GM12878 (cell line): ENCODE measurements at regions not wholly inside any gene's neighbourhood (a gene's known extent, or its start where the extent isn't known, plus 50 kb on each side); places are given as distances from the start of the nearest gene placed in this dataset.

Experiments used
- ATAC-seq: fragments of 200-7000 bp; cut with Tn5 transposase; 3 replicates; pipeline ENCODE4 v1.9.1; 2020; ENCODE audit warnings: mild to moderate bottlenecking, moderate library complexity
- BruUV-seq: library from RNA; stranded (reverse); fragments of 400-500 nt; replicated peaks from 2 replicates; lab custom pipeline; 2021; lab: Mats Ljungman, UMichigan
- CTCF ChIA-PET: fragments of 300-600 bp; sonication (Branson Sonifier 250); formaldehyde crosslinking; extraction: SDS; loops from one replicate; lab custom pipeline; 2021; ENCODE audit warnings: inconsistent platforms; lab: Yijun Ruan, JAX
- POLR2A ChIA-PET: fragments of 350-600 bp; formaldehyde crosslinking; extraction: SDS; loops from one replicate; lab custom pipeline; 2021; ENCODE audit warnings: inconsistent platforms; lab: Charles Lee
- RAD21 ChIA-PET: fragments of 300-600 bp; sonication (Branson Sonifier 250); formaldehyde crosslinking; loops from one replicate; lab custom pipeline; 2023; ENCODE audit warnings: antibody characterized with exemption; ENCODE audit not compliant: unreplicated experiment; lab: Charles Lee
- SMC1A ChIA-PET: fragments of 300-600 bp; sonication (Branson Sonifier 250); formaldehyde crosslinking; loops from one replicate; lab custom pipeline; 2023; ENCODE audit not compliant: unreplicated experiment, uncharacterized antibody; lab: Charles Lee
- DNase-seq: peaks from one replicate; pipeline ENCODE4 v3.0.0-alpha.2; 2011; ENCODE audit warnings: low read depth, low spot score
- FAIRE-seq: peaks from 3 replicates; lab custom pipeline; 2011; peaks lifted over from hg19 to GRCh38; lab: Jason Lieb, UNC
- H2AFZ ChIP-seq: 2 replicates; pipeline ENCODE4 v1.6.0; 2011; ENCODE audit warnings: low read depth, low read length, control low read depth; ENCODE audit not compliant: control insufficient read depth
- H3K27ac ChIP-seq: 2 replicates; pipeline ENCODE4 v1.5.1; 2011; ENCODE audit warnings: control low read depth; ENCODE audit not compliant: control insufficient read depth, insufficient read depth
- H3K27me3 ChIP-seq, 2 experiments: replicated peaks in 1 of 2; 2 replicates each; pipeline versions ENCODE4 v1.6.0 to v1.6.1; 2011; ENCODE audit warnings: low read length in 1 of 2; ENCODE audit not compliant: control insufficient read depth in 2 of 2, insufficient read depth in 2 of 2
- H3K36me3 ChIP-seq, 2 experiments: 2 replicates each; pipeline ENCODE4 v1.5.1; 2011; ENCODE audit warnings: low read length in 1 of 2; ENCODE audit not compliant: control insufficient read depth in 2 of 2, insufficient read depth in 2 of 2
- H3K4me1 ChIP-seq: 2 replicates; pipeline ENCODE4 v1.6.1; 2011; ENCODE audit warnings: mild to moderate bottlenecking, low read length, moderate library complexity, mixed read lengths; ENCODE audit not compliant: control insufficient read depth, insufficient read depth
- H3K4me2 ChIP-seq: 2 replicates; pipeline ENCODE4 v1.6.0; 2011; ENCODE audit warnings: control low read depth; ENCODE audit not compliant: control insufficient read depth, insufficient read depth
- H3K4me3 ChIP-seq: fragments of 200-600 bp; sonication (generic); 2 replicates; pipeline ENCODE4 v1.5.1; 2016
- H3K79me2 ChIP-seq: 2 replicates; pipeline ENCODE4 v1.6.0; 2011; ENCODE audit warnings: low read length; ENCODE audit not compliant: control insufficient read depth, insufficient read depth
- H3K9ac ChIP-seq: 2 replicates; pipeline ENCODE4 v1.8.0; 2011; ENCODE audit warnings: low read length, control low read depth, mixed read lengths; ENCODE audit not compliant: control insufficient read depth, insufficient read depth
- H3K9me3 ChIP-seq: replicated peaks from 3 replicates; pipeline ENCODE4 v1.5.1; 2011; ENCODE audit warnings: mild to moderate bottlenecking, low read length; ENCODE audit not compliant: control insufficient read depth, insufficient read depth
- H4K20me1 ChIP-seq: 2 replicates; pipeline ENCODE4 v1.6.0; 2011; ENCODE audit not compliant: control insufficient read depth, insufficient read depth
- BACH1 ChIP-seq: fragments of 450-650 bp; IDR thresholded peaks from 2 replicates; pipeline ENCODE4 v1.6.1; 2017; ENCODE audit warnings: mild to moderate bottlenecking, borderline replicate concordance
- BCLAF1 ChIP-seq: fragments of 450-650 bp; IDR thresholded peaks from 2 replicates; pipeline ENCODE4 v1.6.1; 2017; ENCODE audit warnings: antibody characterized with exemption, mild to moderate bottlenecking, moderate library complexity
- DPF2 ChIP-seq: fragments of 450-650 bp; IDR thresholded peaks from 2 replicates; pipeline ENCODE4 v1.6.1; 2017; ENCODE audit warnings: mild to moderate bottlenecking
- HDAC2 ChIP-seq: fragments of 200-600 bp; sonication (generic); IDR thresholded peaks from 2 replicates; pipeline ENCODE4 v1.6.1; 2017
- IKZF2 ChIP-seq, 2 experiments: fragments of 450-650 bp; IDR thresholded peaks; 2 replicates each; pipeline ENCODE4 v1.6.1; 2017; ENCODE audit warnings: mild to moderate bottlenecking in 2 of 2, moderate library complexity in 2 of 2
- PBX3 ChIP-seq: IDR thresholded peaks from 2 replicates; pipeline ENCODE4 v1.6.1; 2011; ENCODE audit warnings: mild to moderate bottlenecking, low read depth, low read length, moderate library complexity; ENCODE audit not compliant: insufficient replicate concordance
- SRF ChIP-seq, 2 experiments: IDR thresholded peaks; 2 replicates each; pipeline ENCODE4 v1.6.1; 2011; ENCODE audit warnings: low read depth in 2 of 2, low read length in 2 of 2, mild to moderate bottlenecking in 1 of 2, moderate library complexity in 1 of 2
- USF1 ChIP-seq: IDR thresholded peaks from 2 replicates; pipeline ENCODE4 v1.6.1; 2011; ENCODE audit warnings: borderline replicate concordance, low read depth, mild to moderate bottlenecking, moderate library complexity, mixed read lengths, low read length; ENCODE audit not compliant: insufficient read depth; ENCODE audit errors: extremely low read length
- USF2 ChIP-seq: IDR thresholded peaks from 2 replicates; pipeline ENCODE4 v1.6.1; 2011; ENCODE audit warnings: low read depth, low read length, improper control_type of control experiment, borderline replicate concordance
- ZNF622 ChIP-seq: fragments of 450-650 bp; IDR thresholded peaks from 2 replicates; pipeline ENCODE4 v1.6.1; 2017; ENCODE audit warnings: mild to moderate bottlenecking, inconsistent platforms
- ZNF687 ChIP-seq: fragments of 450-650 bp; IDR thresholded peaks from 2 replicates; pipeline ENCODE4 v1.6.1; 2017; ENCODE audit warnings: mild to moderate bottlenecking, moderate library complexity
- WGBS: methylation state at CpG from one replicate; pipeline ENCODE4 v1.1.6; 2016; ENCODE audit warnings: low lambda C conversion rate; ENCODE audit not compliant: insufficient replicate concordance, insufficient coverage; ENCODE audit errors: missing lambda C conversion rate; 5-methylcytosine and 5-hydroxymethylcytosine counted together
- in situ Hi-C: fragments of 300-500 bp; cut with MboI; formaldehyde crosslinking; loops from 9 replicates; pipeline ENCODE4 v1.14.3; 2018; ENCODE audit warnings: mixed read lengths
- intact Hi-C: fragments of 100-400 bp; cut with micrococcal nuclease; formaldehyde crosslinking; loops from one replicate; pipeline ENCODE4 v1.14.2; 2022; ENCODE audit not compliant: unreplicated experiment

GRCh38 chr13:29903543-29903942 is 53.1 kb upstream of the UBL3 start:
- in situ Hi-C loops = no loop called here
- FAIRE-seq = no peak
- 27% methylated on average over 3 of the region's 3 CpGs for WGBS

More at GRCh38 chr13:29903543-29903942, 53.1 kb upstream of the UBL3 start:
- H3K9ac ChIP-seq = no peak overlapping the region
- no peaks in the 10 kb centered on the region for H3K79me2 ChIP-seq
- no peaks in the 10 kb centered on the region for H4K20me1 ChIP-seq
- no peak overlapping the region for H2AFZ ChIP-seq
- CTCF ChIA-PET = no interaction called here
- H3K4me3 ChIP-seq = no peak overlapping the region
- H3K27ac ChIP-seq = no peak overlapping the region
- no TSS peak for BruUV-seq
- H3K4me1 ChIP-seq = peaks cover 11% of the 10 kb centered on the region; the same call in 1 of the 2 replicates
- no peaks in the 10 kb centered on the region for H3K36me3 ChIP-seq
- no peak for TF ChIP-seq ZNF687
- TF ChIP-seq SRF (IDR thresholded peaks at IDR 0.05; ENCODE audit: low read depth in 2 of 2, low read length in 2 of 2) = no peak
- no peak for TF ChIP-seq ZNF622
- no peak for TF ChIP-seq IKZF2 (IDR thresholded peaks at IDR 0.05)
- no peak for TF ChIP-seq USF2
- TF ChIP-seq BCLAF1 = no peak
- no peak for TF ChIP-seq PBX3
- no peak for TF ChIP-seq USF1
- TF ChIP-seq BACH1 = no peak
- no peak for TF ChIP-seq DPF2
- no peak for TF ChIP-seq HDAC2
- no peak for ATAC-seq
- no peaks in the 10 kb centered on the region for H3K27me3 ChIP-seq
- SMC1A ChIA-PET = interaction anchor here (1.6 kb wide), 1 partner anchor 24 kb away, joined by 3 read pairs; no protein-coding TSS in a partner anchor
- intact Hi-C loops = no loop called here
- DNase-seq = no peak
- POLR2A ChIA-PET = no interaction called here
- RAD21 ChIA-PET = no interaction called here
- no peaks in the 10 kb centered on the region for H3K9me3 ChIP-seq
- H3K4me2 ChIP-seq = no peak overlapping the region
